K562 (cell line): ENCODE measurements at regions not wholly inside any gene's neighbourhood (a gene's known extent, or its start where the extent isn't known, plus 50 kb on each side); places are given as distances from the start of the nearest gene placed in this dataset.

ENCODE experiments used
- E2F5 ChIP-seq: sonication (generic); formaldehyde crosslinking; IDR thresholded peaks from 2 replicates; pipeline ENCODE4 v1.8.0; 2022; ENCODE audit warnings: mild to moderate bottlenecking, missing genetic modification reagents
- EZH2 ChIP-seq: IDR thresholded peaks from 2 replicates; pipeline ENCODE4 v1.6.1; 2012; ENCODE audit warnings: low read depth, mild to moderate bottlenecking, inconsistent platforms, low read length, borderline replicate concordance
- POLR2A ChIP-seq: fragments of 450-650 bp; conservative IDR thresholded peaks from 2 replicates; pipeline ENCODE4 v1.6.1; 2016
- REST ChIP-seq, 2 experiments: fragments of 450-650 bp; formaldehyde crosslinking in 1 of 2; IDR thresholded peaks; 2 replicates each; pipeline versions ENCODE4 v1.4.0 to v1.6.1; 2014 to 2020; ENCODE audit warnings: mild to moderate bottlenecking in 2 of 2, borderline replicate concordance in 1 of 2, low read depth in 1 of 2
- SMAD3 ChIP-seq: fragments of 450-650 bp; formaldehyde crosslinking; conservative IDR thresholded peaks from 2 replicates; pipeline ENCODE4 v1.4.0; 2020; ENCODE audit warnings: mild to moderate bottlenecking
- ZC3H8 ChIP-seq: fragments of 450-650 bp; IDR thresholded peaks from 2 replicates; pipeline ENCODE4 v1.6.1; 2017
- ZNF354B ChIP-seq: fragments of 250-450 bp; sonication (Bioruptor Pico); IDR thresholded peaks from 2 replicates; pipeline ENCODE4 v1.4.0; 2020
- ZNF592 ChIP-seq: fragments of 450-650 bp; IDR thresholded peaks from 2 replicates; pipeline ENCODE4 v1.6.1; 2017; ENCODE audit warnings: antibody characterized with exemption, mild to moderate bottlenecking

- no peak for TF ChIP-seq E2F5
- TF ChIP-seq POLR2A = no peak
- no peak for TF ChIP-seq ZNF354B
- no peak for TF ChIP-seq REST (IDR thresholded peaks at IDR 0.05; ENCODE audit: borderline replicate concordance)
- TF ChIP-seq REST (CRISPR knock-in tag; IDR thresholded peaks at IDR 0.05; ENCODE audit: low read depth) = no peak
- no peak for TF ChIP-seq EZH2
- TF ChIP-seq ZC3H8 = no peak
- no peak for TF ChIP-seq SMAD3 (CRISPR knock-in tag)
- no peak for TF ChIP-seq ZNF592
Measured at GRCh38 chr19:29422486-29423085, 103.2 kb upstream of the VSTM2B start.
